GM23338 (cell line): ENCODE measurements at regions not wholly inside any gene's neighbourhood (a gene's known extent, or its start where the extent isn't known, plus 50 kb on each side); places are given as distances from the start of the nearest gene placed in this dataset.

Source experiments
- ATAC-seq: fragments of 200-7000 bp; cut with Tn5 transposase; 3 replicates; pipeline ENCODE4 v1.9.1; 2020
- DNase-seq: peaks from one replicate; pipeline ENCODE4 v3.0.0-alpha.2; 2015; ENCODE audit warnings: low spot score
- H2AFZ ChIP-seq: fragments of 200-600 bp; sonication (generic); 2 replicates; pipeline ENCODE4 v1.8.0; 2016; ENCODE audit warnings: antibody characterized with exemption, mild to moderate bottlenecking, moderate library complexity
- H3F3A ChIP-seq: fragments of 200-600 bp; sonication (generic); replicated peaks from 2 replicates; pipeline ENCODE4 v1.8.0; 2017; ENCODE audit warnings: antibody characterized with exemption, mixed run types, low read depth
- H3K27ac ChIP-seq: fragments of 200-600 bp; sonication (generic); 2 replicates; pipeline ENCODE4 v1.6.1; 2016; ENCODE audit warnings: low read depth
- H3K27me3 ChIP-seq: fragments of 200-600 bp; sonication (generic); 2 replicates; pipeline ENCODE4 v1.8.0; 2016; ENCODE audit warnings: mild to moderate bottlenecking, mixed run types, moderate library complexity; ENCODE audit not compliant: insufficient read depth
- H3K36me3 ChIP-seq: fragments of 200-600 bp; sonication (generic); 2 replicates; pipeline ENCODE4 v1.8.0; 2016; ENCODE audit warnings: mild to moderate bottlenecking; ENCODE audit not compliant: insufficient read depth
- H3K4me1 ChIP-seq: fragments of 200-600 bp; sonication (generic); 2 replicates; pipeline ENCODE4 v1.8.0; 2016; ENCODE audit warnings: mild to moderate bottlenecking, moderate library complexity; ENCODE audit not compliant: insufficient read depth
- H3K4me2 ChIP-seq: fragments of 200-600 bp; sonication (generic); 2 replicates; pipeline ENCODE4 v1.7.1; 2017; ENCODE audit warnings: mixed run types
- H3K4me3 ChIP-seq: fragments of 200-600 bp; sonication (generic); 2 replicates; pipeline ENCODE4 v1.6.1; 2016; ENCODE audit warnings: mixed run types
- H3K79me2 ChIP-seq: fragments of 200-600 bp; sonication (generic); replicated peaks from 2 replicates; pipeline ENCODE4 v1.8.0; 2017; ENCODE audit warnings: mild to moderate bottlenecking; ENCODE audit not compliant: insufficient read depth
- H3K9me2 ChIP-seq: fragments of 200-600 bp; sonication (generic); 2 replicates; pipeline ENCODE4 v1.8.0; 2017; ENCODE audit not compliant: insufficient read depth
- H4K20me1 ChIP-seq: fragments of 200-600 bp; sonication (generic); replicated peaks from 2 replicates; pipeline ENCODE4 v1.8.0; 2017; ENCODE audit warnings: mild to moderate bottlenecking; ENCODE audit not compliant: insufficient read depth
- H3K27ac Mint-ChIP-seq: 2 replicates; pipeline ENCODE4 v1.8.0; 2020; ENCODE audit warnings: inconsistent platforms, mild to moderate bottlenecking, moderate library complexity, mixed read lengths
- H3K27me3 Mint-ChIP-seq: 3 replicates; pipeline ENCODE4 v1.8.0; 2022; ENCODE audit warnings: low read depth, mild to moderate bottlenecking, moderate library complexity, mixed read lengths, inconsistent platforms; ENCODE audit not compliant: insufficient read depth, poor library complexity
- H3K36me3 Mint-ChIP-seq: 3 replicates; pipeline ENCODE4 v1.8.0; 2021; ENCODE audit warnings: low read depth, mild to moderate bottlenecking, inconsistent platforms, moderate library complexity, mixed read lengths
- H3K4me1 Mint-ChIP-seq: 3 replicates; pipeline ENCODE4 v1.8.0; 2020; ENCODE audit warnings: mild to moderate bottlenecking, inconsistent platforms, mixed read lengths
- H3K4me3 Mint-ChIP-seq: 3 replicates; pipeline ENCODE4 v1.8.0; 2021; ENCODE audit warnings: moderate library complexity, mild to moderate bottlenecking, inconsistent platforms, mixed read lengths
- H3K9me3 Mint-ChIP-seq: 3 replicates; pipeline ENCODE4 v1.8.0; 2020; ENCODE audit warnings: moderate library complexity, mild to moderate bottlenecking, inconsistent platforms, mixed read lengths
- CREB1 ChIP-seq: fragments of 250-450 bp; sonication (Bioruptor Pico); IDR thresholded peaks from 2 replicates; pipeline ENCODE4 v1.5.0; 2020; ENCODE audit warnings: low read depth, mild to moderate bottlenecking, moderate library complexity
- EZH2 ChIP-seq: fragments of 200-600 bp; sonication (generic); IDR thresholded peaks from one replicate; pipeline ENCODE4 v1.8.0; 2017; ENCODE audit warnings: antibody characterized with exemption, mild to moderate bottlenecking, low read depth; ENCODE audit not compliant: unreplicated experiment
- EZH2phosphoT487 ChIP-seq: fragments of 200-600 bp; sonication (generic); IDR thresholded peaks from one replicate; pipeline ENCODE4 v1.8.1; 2018; ENCODE audit warnings: antibody characterized with exemption; ENCODE audit not compliant: unreplicated experiment
- JUNB ChIP-seq: IDR thresholded peaks from one replicate; pipeline ENCODE4 v1.6.1; 2016; ENCODE audit warnings: antibody characterized with exemption; ENCODE audit not compliant: unreplicated experiment
- NANOG ChIP-seq: IDR thresholded peaks from 2 replicates; pipeline ENCODE4 v1.6.1; 2016; ENCODE audit warnings: antibody characterized with exemption, borderline replicate concordance
- POLR2AphosphoS5 ChIP-seq: IDR thresholded peaks from 2 replicates; pipeline ENCODE4 v1.6.1; 2016; ENCODE audit warnings: antibody characterized with exemption, low read depth
- REST ChIP-seq: IDR thresholded peaks from one replicate; pipeline ENCODE4 v1.6.1; 2018; ENCODE audit warnings: antibody characterized with exemption; ENCODE audit not compliant: unreplicated experiment
- STAT1 ChIP-seq: IDR thresholded peaks from one replicate; pipeline ENCODE4 v1.6.1; 2016; ENCODE audit warnings: antibody characterized with exemption; ENCODE audit not compliant: unreplicated experiment
- ZNF114 ChIP-seq: fragments of 250-450 bp; sonication (Bioruptor Pico); IDR thresholded peaks from 2 replicates; pipeline ENCODE4 v1.5.0; 2020; ENCODE audit warnings: mild to moderate bottlenecking, moderate library complexity
- ZNF331 ChIP-seq: fragments of 250-450 bp; sonication (Bioruptor Pico); IDR thresholded peaks from 2 replicates; pipeline ENCODE4 v1.5.0; 2020; ENCODE audit warnings: low read depth, mild to moderate bottlenecking, moderate library complexity
- TF ChIP-seq, protein P1 (sequence below): IDR thresholded peaks from 2 replicates; pipeline ENCODE4 v1.6.1; 2016; ENCODE audit warnings: antibody characterized with exemption
- TF ChIP-seq, protein P2 (sequence below): fragments of 250-450 bp; sonication (Bioruptor Pico); IDR thresholded peaks from 2 replicates; pipeline ENCODE4 v1.5.0; 2020; ENCODE audit warnings: mild to moderate bottlenecking, moderate library complexity
- TF ChIP-seq, protein P3 (sequence below), 2 experiments: fragments of 200-600 bp in 1 of 2; sonication (generic) in 1 of 2; conservative IDR thresholded peaks; 2 replicates each; pipeline versions ENCODE4 v1.5.1 to v1.6.1; 2016 to 2017; ENCODE audit warnings: antibody characterized with exemption in 2 of 2, low read depth in 2 of 2, mild to moderate bottlenecking in 2 of 2, moderate library complexity in 1 of 2

DNA sequence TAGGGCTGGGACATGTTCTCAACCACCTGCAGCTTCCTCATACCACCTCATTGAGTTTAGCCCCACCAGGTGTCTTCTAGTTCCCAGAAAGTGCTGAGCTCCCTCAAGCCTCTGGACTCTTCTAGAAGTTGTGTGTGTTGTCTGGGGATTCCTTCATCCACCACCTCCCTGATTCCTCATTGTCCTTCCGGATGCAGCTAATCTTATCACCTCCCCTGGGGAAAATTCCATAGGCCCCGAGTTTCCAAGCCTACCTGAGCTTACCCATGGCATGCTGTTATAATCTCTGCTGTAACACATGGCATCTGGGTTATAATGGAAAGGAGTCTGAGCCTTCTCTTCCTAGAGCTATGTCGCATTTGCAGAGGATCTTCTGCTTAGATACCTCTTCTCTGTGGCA lies 243.5 kb upstream of the SDK2 start:
- Mint-ChIP-seq H3K27ac (no peak overlapping the region), H3K27me3 (peaks cover 4% of the 10 kb centered on the region), H3K4me3 (no peak overlapping the region), H3K4me1 (peaks cover 5% of the 10 kb centered on the region; the same call in 2 of the 3 replicates), H3K36me3 (no peaks in the 10 kb centered on the region), H3K9me3 (no peaks in the 10 kb centered on the region)
- ATAC-seq (no peak), DNase-seq (no peak)
- no peaks in the 10 kb centered on the region for H3K4me1 ChIP-seq
- no peak overlapping the region for H3K4me3 ChIP-seq
- H3F3A ChIP-seq = no peaks in the 10 kb centered on the region
- H3K36me3 ChIP-seq = no peaks in the 10 kb centered on the region
- H3K9me2 ChIP-seq = peaks cover 6% of the 10 kb centered on the region; the same call in 1 of the 2 replicates
- no peaks in the 10 kb centered on the region for H4K20me1 ChIP-seq
- H2AFZ ChIP-seq = no peak overlapping the region
- no peaks in the 10 kb centered on the region for H3K27me3 ChIP-seq
- H3K4me2 ChIP-seq = no peak overlapping the region
- TF ChIP-seq, protein P1, sequence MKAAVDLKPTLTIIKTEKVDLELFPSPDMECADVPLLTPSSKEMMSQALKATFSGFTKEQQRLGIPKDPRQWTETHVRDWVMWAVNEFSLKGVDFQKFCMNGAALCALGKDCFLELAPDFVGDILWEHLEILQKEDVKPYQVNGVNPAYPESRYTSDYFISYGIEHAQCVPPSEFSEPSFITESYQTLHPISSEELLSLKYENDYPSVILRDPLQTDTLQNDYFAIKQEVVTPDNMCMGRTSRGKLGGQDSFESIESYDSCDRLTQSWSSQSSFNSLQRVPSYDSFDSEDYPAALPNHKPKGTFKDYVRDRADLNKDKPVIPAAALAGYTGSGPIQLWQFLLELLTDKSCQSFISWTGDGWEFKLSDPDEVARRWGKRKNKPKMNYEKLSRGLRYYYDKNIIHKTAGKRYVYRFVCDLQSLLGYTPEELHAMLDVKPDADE = no peak
- no peak for TF ChIP-seq EZH2
- no peak for TF ChIP-seq NANOG
- TF ChIP-seq REST = no peak
- TF ChIP-seq, protein P2, sequence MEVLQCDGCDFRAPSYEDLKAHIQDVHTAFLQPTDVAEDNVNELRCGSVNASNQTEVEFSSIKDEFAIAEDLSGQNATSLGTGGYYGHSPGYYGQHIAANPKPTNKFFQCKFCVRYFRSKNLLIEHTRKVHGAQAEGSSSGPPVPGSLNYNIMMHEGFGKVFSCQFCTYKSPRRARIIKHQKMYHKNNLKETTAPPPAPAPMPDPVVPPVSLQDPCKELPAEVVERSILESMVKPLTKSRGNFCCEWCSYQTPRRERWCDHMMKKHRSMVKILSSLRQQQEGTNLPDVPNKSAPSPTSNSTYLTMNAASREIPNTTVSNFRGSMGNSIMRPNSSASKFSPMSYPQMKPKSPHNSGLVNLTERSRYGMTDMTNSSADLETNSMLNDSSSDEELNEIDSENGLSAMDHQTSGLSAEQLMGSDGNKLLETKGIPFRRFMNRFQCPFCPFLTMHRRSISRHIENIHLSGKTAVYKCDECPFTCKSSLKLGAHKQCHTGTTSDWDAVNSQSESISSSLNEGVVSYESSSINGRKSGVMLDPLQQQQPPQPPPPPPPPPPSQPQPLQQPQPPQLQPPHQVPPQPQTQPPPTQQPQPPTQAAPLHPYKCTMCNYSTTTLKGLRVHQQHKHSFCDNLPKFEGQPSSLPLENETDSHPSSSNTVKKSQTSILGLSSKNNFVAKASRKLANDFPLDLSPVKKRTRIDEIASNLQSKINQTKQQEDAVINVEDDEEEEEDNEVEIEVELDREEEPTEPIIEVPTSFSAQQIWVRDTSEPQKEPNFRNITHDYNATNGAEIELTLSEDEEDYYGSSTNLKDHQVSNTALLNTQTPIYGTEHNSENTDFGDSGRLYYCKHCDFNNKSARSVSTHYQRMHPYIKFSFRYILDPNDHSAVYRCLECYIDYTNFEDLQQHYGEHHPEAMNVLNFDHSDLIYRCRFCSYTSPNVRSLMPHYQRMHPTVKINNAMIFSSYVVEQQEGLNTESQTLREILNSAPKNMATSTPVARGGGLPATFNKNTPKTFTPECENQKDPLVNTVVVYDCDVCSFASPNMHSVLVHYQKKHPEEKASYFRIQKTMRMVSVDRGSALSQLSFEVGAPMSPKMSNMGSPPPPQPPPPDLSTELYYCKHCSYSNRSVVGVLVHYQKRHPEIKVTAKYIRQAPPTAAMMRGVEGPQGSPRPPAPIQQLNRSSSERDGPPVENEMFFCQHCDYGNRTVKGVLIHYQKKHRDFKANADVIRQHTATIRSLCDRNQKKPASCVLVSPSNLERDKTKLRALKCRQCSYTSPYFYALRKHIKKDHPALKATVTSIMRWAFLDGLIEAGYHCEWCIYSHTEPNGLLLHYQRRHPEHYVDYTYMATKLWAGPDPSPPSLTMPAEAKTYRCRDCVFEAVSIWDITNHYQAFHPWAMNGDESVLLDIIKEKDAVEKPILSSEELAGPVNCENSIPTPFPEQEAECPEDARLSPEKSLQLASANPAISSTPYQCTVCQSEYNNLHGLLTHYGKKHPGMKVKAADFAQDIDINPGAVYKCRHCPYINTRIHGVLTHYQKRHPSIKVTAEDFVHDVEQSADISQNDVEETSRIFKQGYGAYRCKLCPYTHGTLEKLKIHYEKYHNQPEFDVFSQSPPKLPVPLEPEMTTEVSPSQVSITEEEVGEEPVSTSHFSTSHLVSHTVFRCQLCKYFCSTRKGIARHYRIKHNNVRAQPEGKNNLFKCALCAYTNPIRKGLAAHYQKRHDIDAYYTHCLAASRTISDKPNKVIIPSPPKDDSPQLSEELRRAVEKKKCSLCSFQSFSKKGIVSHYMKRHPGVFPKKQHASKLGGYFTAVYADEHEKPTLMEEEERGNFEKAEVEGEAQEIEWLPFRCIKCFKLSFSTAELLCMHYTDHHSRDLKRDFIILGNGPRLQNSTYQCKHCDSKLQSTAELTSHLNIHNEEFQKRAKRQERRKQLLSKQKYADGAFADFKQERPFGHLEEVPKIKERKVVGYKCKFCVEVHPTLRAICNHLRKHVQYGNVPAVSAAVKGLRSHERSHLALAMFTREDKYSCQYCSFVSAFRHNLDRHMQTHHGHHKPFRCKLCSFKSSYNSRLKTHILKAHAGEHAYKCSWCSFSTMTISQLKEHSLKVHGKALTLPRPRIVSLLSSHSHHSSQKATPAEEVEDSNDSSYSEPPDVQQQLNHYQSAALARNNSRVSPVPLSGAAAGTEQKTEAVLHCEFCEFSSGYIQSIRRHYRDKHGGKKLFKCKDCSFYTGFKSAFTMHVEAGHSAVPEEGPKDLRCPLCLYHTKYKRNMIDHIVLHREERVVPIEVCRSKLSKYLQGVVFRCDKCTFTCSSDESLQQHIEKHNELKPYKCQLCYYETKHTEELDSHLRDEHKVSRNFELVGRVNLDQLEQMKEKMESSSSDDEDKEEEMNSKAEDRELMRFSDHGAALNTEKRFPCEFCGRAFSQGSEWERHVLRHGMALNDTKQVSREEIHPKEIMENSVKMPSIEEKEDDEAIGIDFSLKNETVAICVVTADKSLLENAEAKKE (CRISPR knock-in tag) = no peak
- TF ChIP-seq ZNF114 (CRISPR knock-in tag) = no peak
- no peak for TF ChIP-seq EZH2phosphoT487
- TF ChIP-seq STAT1 = no peak
- no peak for TF ChIP-seq CREB1 (CRISPR knock-in tag)
- TF ChIP-seq JUNB = no peak
- TF ChIP-seq ZNF331 = no peak
- TF ChIP-seq, protein P3, sequence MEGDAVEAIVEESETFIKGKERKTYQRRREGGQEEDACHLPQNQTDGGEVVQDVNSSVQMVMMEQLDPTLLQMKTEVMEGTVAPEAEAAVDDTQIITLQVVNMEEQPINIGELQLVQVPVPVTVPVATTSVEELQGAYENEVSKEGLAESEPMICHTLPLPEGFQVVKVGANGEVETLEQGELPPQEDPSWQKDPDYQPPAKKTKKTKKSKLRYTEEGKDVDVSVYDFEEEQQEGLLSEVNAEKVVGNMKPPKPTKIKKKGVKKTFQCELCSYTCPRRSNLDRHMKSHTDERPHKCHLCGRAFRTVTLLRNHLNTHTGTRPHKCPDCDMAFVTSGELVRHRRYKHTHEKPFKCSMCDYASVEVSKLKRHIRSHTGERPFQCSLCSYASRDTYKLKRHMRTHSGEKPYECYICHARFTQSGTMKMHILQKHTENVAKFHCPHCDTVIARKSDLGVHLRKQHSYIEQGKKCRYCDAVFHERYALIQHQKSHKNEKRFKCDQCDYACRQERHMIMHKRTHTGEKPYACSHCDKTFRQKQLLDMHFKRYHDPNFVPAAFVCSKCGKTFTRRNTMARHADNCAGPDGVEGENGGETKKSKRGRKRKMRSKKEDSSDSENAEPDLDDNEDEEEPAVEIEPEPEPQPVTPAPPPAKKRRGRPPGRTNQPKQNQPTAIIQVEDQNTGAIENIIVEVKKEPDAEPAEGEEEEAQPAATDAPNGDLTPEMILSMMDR (conservative IDR thresholded peaks at IDR 0.05; ENCODE audit: low read depth in 2 of 2) = no peak
- no peak for TF ChIP-seq POLR2AphosphoS5
- no peaks in the 10 kb centered on the region for H3K79me2 ChIP-seq
- no peak overlapping the region for H3K27ac ChIP-seq
